ENCODE measurements at regions not wholly inside any gene's neighbourhood (a gene's known extent, or its start where the extent isn't known, plus 50 kb on each side); places are given as distances from the start of the nearest gene placed in this dataset.

DNA sequence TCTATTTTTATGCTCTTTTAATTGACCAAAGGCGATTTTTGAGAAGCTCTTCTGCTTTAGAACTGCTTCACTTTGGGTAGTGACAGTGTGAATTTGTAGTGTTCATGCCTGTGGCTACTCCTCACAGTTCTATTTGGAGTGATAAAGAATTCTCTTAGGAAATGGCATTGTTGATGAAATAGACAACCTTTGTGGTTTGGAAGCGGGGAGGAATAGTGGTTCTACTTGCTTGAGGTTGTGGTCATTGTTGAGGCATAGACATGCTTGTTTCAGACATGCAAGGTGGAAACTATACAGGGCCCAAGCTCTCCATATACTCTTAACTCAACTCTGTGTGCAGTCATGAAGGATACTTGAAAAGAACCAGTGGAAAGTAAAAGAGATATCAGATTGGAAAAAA lies 481.1 kb upstream of the NEGR1 start:
- ATAC-seq, result no peak
- TF ChIP-seq POLR2AphosphoS5 (IDR thresholded peaks at IDR 0.05; ENCODE audit: low read length) (no peak), CEBPB (IDR thresholded peaks at IDR 0.05; ENCODE audit: borderline replicate concordance in 1 of 2, low read depth in 2 of 2, low read length in 2 of 2) (no peak), CHD2 (IDR thresholded peaks at IDR 0.05; ENCODE audit: borderline replicate concordance, low read depth, low read length) (no peak), YY1 (IDR thresholded peaks at IDR 0.05; ENCODE audit: low read depth, low read length) (no peak), PML (IDR thresholded peaks at IDR 0.05; ENCODE audit: low read length) (no peak), STAT3 (IDR thresholded peaks at IDR 0.05; ENCODE audit: low read depth, low read length) (no peak), SUPT20H (IDR thresholded peaks at IDR 0.05; ENCODE audit: borderline replicate concordance, control insufficient read depth, low read depth, low read length) (no peak)
- Histone ChIP-seq H3K79me2 (ENCODE audit: control insufficient read depth, insufficient read depth, low read length) (no peaks in the 10 kb centered on the region), H4K20me1 (ENCODE audit: control insufficient read depth, insufficient read depth) (no peaks in the 10 kb centered on the region), H3K27me3 (replicated peaks in 1 of 2; ENCODE audit: control insufficient read depth in 2 of 2, insufficient read depth in 2 of 2, low read length in 1 of 2) (no peaks in the 10 kb centered on the region), H2AFZ (ENCODE audit: control insufficient read depth, low read depth, low read length) (no peak overlapping the region), H3K4me3 (no peak overlapping the region), H3K4me2 (ENCODE audit: control insufficient read depth, insufficient read depth) (no peak overlapping the region), H3K9me3 (replicated peaks; ENCODE audit: control insufficient read depth, insufficient read depth, low read length) (no peaks in the 10 kb centered on the region), H3K4me1 (ENCODE audit: control insufficient read depth, insufficient read depth, low read length) (no peaks in the 10 kb centered on the region), H3K27ac (ENCODE audit: control insufficient read depth, insufficient read depth) (no peak overlapping the region), H3K36me3 (ENCODE audit: control insufficient read depth in 2 of 2, insufficient read depth in 2 of 2, low read length in 1 of 2) (no peaks in the 10 kb centered on the region), H3K9ac (ENCODE audit: control insufficient read depth, insufficient read depth, low read length) (no peak overlapping the region)
- ChIA-PET SMC1A (ENCODE audit: uncharacterized antibody, unreplicated experiment) (interaction anchor here (0.5 kb wide), 1 partner anchor 761 kb away, joined by 3 read pairs; no protein-coding TSS in a partner anchor), RAD21 (ENCODE audit: unreplicated experiment) (no interaction called here), POLR2A (no interaction called here), CTCF (no interaction called here)
- no peak for FAIRE-seq
- WGBS (ENCODE audit: insufficient coverage, insufficient replicate concordance, low lambda C conversion rate, missing lambda C conversion rate), result 0% methylated on average over 2 of the region's 2 CpGs
- DNase-seq (ENCODE audit: low read depth, low spot score), result no peak
- intact Hi-C loops (cut with micrococcal nuclease; ENCODE audit: unreplicated experiment), result no loop called here
- in situ Hi-C loops (cut with MboI), result no loop called here
- no TSS peak for BruUV-seq (replicated peaks)

DNA sequence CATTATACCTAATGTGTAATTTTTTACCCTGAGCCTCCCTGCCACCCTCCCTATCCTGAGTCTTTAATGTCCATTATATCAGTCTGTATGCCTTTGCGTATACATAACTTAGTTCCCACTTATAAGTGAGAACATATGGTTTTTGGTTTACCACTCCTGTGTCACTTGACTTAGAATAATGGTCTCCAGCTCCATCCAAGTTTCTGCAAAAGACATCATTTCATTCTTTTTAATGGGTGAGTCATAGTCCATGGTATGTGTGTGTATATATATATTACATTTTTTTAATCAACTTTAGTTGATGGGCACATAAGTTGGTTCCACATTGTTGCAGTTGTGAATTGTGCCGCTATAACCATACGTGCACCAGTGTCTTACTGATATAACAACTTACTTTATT lies 477.1 kb upstream of the NEGR1 start:
- ChIA-PET CTCF (no interaction called here), RAD21 (ENCODE audit: unreplicated experiment) (no interaction called here), POLR2A (no interaction called here), SMC1A (ENCODE audit: uncharacterized antibody, unreplicated experiment) (no interaction called here)
- DNase-seq (ENCODE audit: low read depth, low spot score), result no peak
- Histone ChIP-seq H3K9ac (ENCODE audit: control insufficient read depth, insufficient read depth, low read length) (no peak overlapping the region), H3K79me2 (ENCODE audit: control insufficient read depth, insufficient read depth, low read length) (no peaks in the 10 kb centered on the region), H3K4me2 (ENCODE audit: control insufficient read depth, insufficient read depth) (no peak overlapping the region), H3K9me3 (replicated peaks; ENCODE audit: control insufficient read depth, insufficient read depth, low read length) (no peaks in the 10 kb centered on the region), H3K27me3 (replicated peaks in 1 of 2; ENCODE audit: control insufficient read depth in 2 of 2, insufficient read depth in 2 of 2, low read length in 1 of 2) (no peaks in the 10 kb centered on the region), H3K4me3 (no peak overlapping the region), H2AFZ (ENCODE audit: control insufficient read depth, low read depth, low read length) (no peak overlapping the region), H3K4me1 (ENCODE audit: control insufficient read depth, insufficient read depth, low read length) (no peaks in the 10 kb centered on the region), H3K27ac (ENCODE audit: control insufficient read depth, insufficient read depth) (no peak overlapping the region), H3K36me3 (ENCODE audit: control insufficient read depth in 2 of 2, insufficient read depth in 2 of 2, low read length in 1 of 2) (no peaks in the 10 kb centered on the region), H4K20me1 (ENCODE audit: control insufficient read depth, insufficient read depth) (no peaks in the 10 kb centered on the region)
- no TSS peak for BruUV-seq (replicated peaks)
- ATAC-seq, result no peak
- in situ Hi-C loops (cut with MboI) (no loop called here), intact Hi-C loops (cut with micrococcal nuclease; ENCODE audit: unreplicated experiment) (no loop called here)
- TF ChIP-seq SMC3 (IDR thresholded peaks at IDR 0.05; ENCODE audit: borderline replicate concordance, low read length) (no peak), KAT2A (conservative IDR thresholded peaks at IDR 0.05; ENCODE audit: control insufficient read depth, low read depth, low read length) (no peak)
- TF ChIP-seq, protein P1, sequence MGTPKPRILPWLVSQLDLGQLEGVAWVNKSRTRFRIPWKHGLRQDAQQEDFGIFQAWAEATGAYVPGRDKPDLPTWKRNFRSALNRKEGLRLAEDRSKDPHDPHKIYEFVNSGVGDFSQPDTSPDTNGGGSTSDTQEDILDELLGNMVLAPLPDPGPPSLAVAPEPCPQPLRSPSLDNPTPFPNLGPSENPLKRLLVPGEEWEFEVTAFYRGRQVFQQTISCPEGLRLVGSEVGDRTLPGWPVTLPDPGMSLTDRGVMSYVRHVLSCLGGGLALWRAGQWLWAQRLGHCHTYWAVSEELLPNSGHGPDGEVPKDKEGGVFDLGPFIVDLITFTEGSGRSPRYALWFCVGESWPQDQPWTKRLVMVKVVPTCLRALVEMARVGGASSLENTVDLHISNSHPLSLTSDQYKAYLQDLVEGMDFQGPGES (IDR thresholded peaks at IDR 0.05), result no peak
- FAIRE-seq, result no peak
- 65% methylated on average over 3 of the region's 3 CpGs for WGBS (ENCODE audit: insufficient coverage, insufficient replicate concordance, low lambda C conversion rate, missing lambda C conversion rate)
